H9 (cell line): ENCODE measurements at regions not wholly inside any gene's neighbourhood (a gene's known extent, or its start where the extent isn't known, plus 50 kb on each side); places are given as distances from the start of the nearest gene placed in this dataset.

Experiments
- DNase-seq: peaks from one replicate; pipeline ENCODE4 v3.0.0-alpha.2; 2017
- H2AFZ ChIP-seq: one replicate; pipeline ENCODE4 v1.6.1; 2013; ENCODE audit warnings: mild to moderate bottlenecking, low read length, control low read depth, moderate library complexity
- H2AK5ac ChIP-seq: 2 replicates; pipeline ENCODE4 v1.6.1; 2013; ENCODE audit warnings: low read length, control low read depth, mixed read lengths; ENCODE audit not compliant: insufficient read length
- H2BK120ac ChIP-seq: one replicate; pipeline ENCODE4 v1.6.1; 2013; ENCODE audit warnings: low read depth, mild to moderate bottlenecking, low read length, control low read depth, inconsistent platforms; ENCODE audit not compliant: poor library complexity, severe bottlenecking
- H2BK12ac ChIP-seq: 2 replicates; pipeline ENCODE4 v1.6.1; 2013; ENCODE audit warnings: low read length, control low read depth, mixed read lengths, low read depth; ENCODE audit not compliant: insufficient read length
- H2BK15ac ChIP-seq: 2 replicates; pipeline ENCODE4 v1.6.1; 2013; ENCODE audit warnings: low read depth, low read length, control low read depth
- H2BK20ac ChIP-seq: one replicate; pipeline ENCODE4 v1.6.1; 2013; ENCODE audit warnings: low read depth, mild to moderate bottlenecking, low read length, control low read depth, inconsistent platforms; ENCODE audit not compliant: poor library complexity, severe bottlenecking
- H2BK5ac ChIP-seq: 2 replicates; pipeline ENCODE4 v1.6.1; 2013; ENCODE audit warnings: low read length, control low read depth, mixed read lengths; ENCODE audit not compliant: insufficient read length
- H3K14ac ChIP-seq: 2 replicates; pipeline ENCODE4 v1.6.1; 2013; ENCODE audit warnings: low read length, control low read depth; ENCODE audit not compliant: insufficient read depth
- H3K18ac ChIP-seq: 2 replicates; pipeline ENCODE4 v1.6.1; 2013; ENCODE audit warnings: low read depth, mild to moderate bottlenecking, mixed read lengths, low read length, control low read depth; ENCODE audit not compliant: insufficient read length
- H3K23ac ChIP-seq: 2 replicates; pipeline ENCODE4 v1.6.1; 2013; ENCODE audit warnings: low read length, control low read depth, mixed read lengths, low read depth; ENCODE audit not compliant: insufficient read length
- H3K23me2 ChIP-seq: 2 replicates; pipeline ENCODE4 v1.6.1; 2013; ENCODE audit warnings: low read depth, mild to moderate bottlenecking, mixed read lengths, low read length, control low read depth; ENCODE audit not compliant: insufficient read length, poor library complexity, severe bottlenecking
- H3K27ac ChIP-seq: 2 replicates; pipeline ENCODE4 v1.5.1; 2013; ENCODE audit warnings: low read length, control low read depth, mixed read lengths, low read depth; ENCODE audit not compliant: insufficient read length
- H3K27me3 ChIP-seq: 2 replicates; pipeline ENCODE4 v1.6.1; 2013; ENCODE audit warnings: low read length, control low read depth, inconsistent platforms; ENCODE audit not compliant: insufficient read depth
- H3K4ac ChIP-seq: 2 replicates; pipeline ENCODE4 v1.6.1; 2013; ENCODE audit warnings: low read depth, mild to moderate bottlenecking, control low read depth, inconsistent platforms, low read length, moderate library complexity
- H3K4me1 ChIP-seq: 2 replicates; pipeline ENCODE4 v1.6.1; 2013; ENCODE audit warnings: low read length, control low read depth, inconsistent platforms; ENCODE audit not compliant: insufficient read depth
- H3K4me2 ChIP-seq: 2 replicates; pipeline ENCODE4 v1.6.1; 2013; ENCODE audit warnings: low read length, control low read depth, mixed read lengths; ENCODE audit not compliant: insufficient read length, insufficient read depth
- H3K56ac ChIP-seq: 2 replicates; pipeline ENCODE4 v1.6.1; 2013; ENCODE audit warnings: low read depth, mild to moderate bottlenecking, mixed read lengths, low read length, control low read depth; ENCODE audit not compliant: insufficient read length
- H3K79me1 ChIP-seq: 2 replicates; pipeline ENCODE4 v1.6.1; 2013; ENCODE audit warnings: low read depth, mild to moderate bottlenecking, moderate library complexity, low read length, control low read depth, inconsistent platforms; ENCODE audit not compliant: insufficient read depth, poor library complexity, severe bottlenecking
- H3K79me2 ChIP-seq: 2 replicates; pipeline ENCODE4 v1.6.1; 2013; ENCODE audit warnings: low read length, control low read depth, inconsistent platforms; ENCODE audit not compliant: insufficient read depth
- H3K9ac ChIP-seq: 2 replicates; pipeline ENCODE4 v1.6.1; 2013; ENCODE audit warnings: low read length, control low read depth, mixed read lengths; ENCODE audit not compliant: insufficient read length; ENCODE audit errors: extremely low read depth
- H3K9me3 ChIP-seq: one replicate; pipeline ENCODE4 v1.6.1; 2013; ENCODE audit warnings: low read depth, low read length, inconsistent platforms; ENCODE audit not compliant: control insufficient read depth
- H3T11ph ChIP-seq: one replicate; pipeline ENCODE4 v1.6.1; 2013; ENCODE audit warnings: mild to moderate bottlenecking, low read length, control low read depth, inconsistent platforms
- H4K20me1 ChIP-seq: one replicate; pipeline ENCODE4 v1.6.1; 2013; ENCODE audit not compliant: control insufficient read depth, insufficient read length, insufficient read depth
- H4K5ac ChIP-seq: 2 replicates; pipeline ENCODE4 v1.6.1; 2013; ENCODE audit warnings: low read depth, mild to moderate bottlenecking, mixed read lengths, low read length, control low read depth; ENCODE audit not compliant: insufficient read length
- H4K8ac ChIP-seq: replicated peaks from 2 replicates; pipeline ENCODE4 v1.6.1; 2013; ENCODE audit warnings: low read length, control low read depth, mixed read lengths, low read depth; ENCODE audit not compliant: insufficient read length
- H4K91ac ChIP-seq: 2 replicates; pipeline ENCODE4 v1.6.1; 2013; ENCODE audit warnings: low read depth, mild to moderate bottlenecking, moderate library complexity, mixed read lengths, low read length, control low read depth; ENCODE audit not compliant: insufficient read length
- H3K27ac Mint-ChIP-seq, 3 experiments: 2 replicates in 2 of 3; 3 replicates in 1 of 3; pipeline ENCODE4 v1.8.0; 2020 to 2021; ENCODE audit warnings: mixed read lengths in 3 of 3, mild to moderate bottlenecking in 1 of 3, moderate library complexity in 1 of 3
- H3K27me3 Mint-ChIP-seq: 2 replicates; pipeline ENCODE4 v1.8.0; 2021; ENCODE audit warnings: low read depth, mild to moderate bottlenecking, moderate library complexity, mixed read lengths
- H3K36me3 Mint-ChIP-seq, 3 experiments: 2 replicates in 2 of 3; 3 replicates in 1 of 3; pipeline ENCODE4 v1.8.0; 2020 to 2021; ENCODE audit warnings: low read depth in 3 of 3, mixed read lengths in 3 of 3; ENCODE audit not compliant: insufficient read depth in 1 of 3
- H3K4me1 Mint-ChIP-seq, 2 experiments: 2 replicates each; pipeline ENCODE4 v1.8.0; 2020; ENCODE audit warnings: mixed read lengths in 2 of 2
- H3K4me3 Mint-ChIP-seq, 2 experiments: 2 replicates in 1 of 2; 3 replicates in 1 of 2; pipeline ENCODE4 v1.8.0; 2020 to 2021; ENCODE audit warnings: mild to moderate bottlenecking in 2 of 2, mixed read lengths in 2 of 2, moderate library complexity in 1 of 2
- H3K9me3 Mint-ChIP-seq, 2 experiments: 2 replicates in 1 of 2; 3 replicates in 1 of 2; pipeline ENCODE4 v1.8.0; 2020; ENCODE audit warnings: mild to moderate bottlenecking in 2 of 2, mixed read lengths in 2 of 2, moderate library complexity in 1 of 2
- CTCF ChIP-seq: fragments of 200-600 bp; sonication (generic); conservative IDR thresholded peaks from 3 replicates; pipeline ENCODE4 v1.8.0; 2021; ENCODE audit warnings: antibody characterized with exemption, mild to moderate bottlenecking
- WGBS: extraction: QIAGEN DNeasy Blood & Tissue Kit; methylation state at CpG from one replicate; pipeline ENCODE4 v1.1.7; 2013; ENCODE audit warnings: missing lambda C conversion rate, low lambda C conversion rate, mixed read lengths; ENCODE audit not compliant: insufficient read length; ENCODE audit errors: extremely low coverage; 5-methylcytosine and 5-hydroxymethylcytosine counted together

- Mint-ChIP-seq H3K27ac (no peak overlapping the region), H3K27me3 (peaks cover 4% of the 10 kb centered on the region; the same call in 1 of the 2 replicates), H3K36me3 (peaks cover 2 to 10% (median 2%) of the 10 kb centered on the region in 3 experiments; a peak in 5 of 7 replicates), H3K4me3 (no peak overlapping the region), H3K9me3 (peaks cover 9 to 14% of the 10 kb centered on the region in 2 experiments), H3K4me1 (peaks cover 3 to 4% of the 10 kb centered on the region in 2 experiments; a peak in 3 of 4 replicates)
- Histone ChIP-seq H3K4ac (no peak overlapping the region), H3K79me2 (no peaks in the 10 kb centered on the region), H3K4me1 (no peaks in the 10 kb centered on the region), H3K23me2 (no peaks in the 10 kb centered on the region), H2BK120ac (no peak overlapping the region), H3K79me1 (no peaks in the 10 kb centered on the region), H3T11ph (no peak overlapping the region), H3K18ac (no peak overlapping the region), H4K5ac (no peak overlapping the region), H3K9me3 (no peaks in the 10 kb centered on the region), H4K20me1 (no peaks in the 10 kb centered on the region), H2BK20ac (no peak overlapping the region), H2AFZ (no peak overlapping the region), H3K14ac (no peak overlapping the region), H4K91ac (no peak overlapping the region), H2BK15ac (no peak overlapping the region), H2BK5ac (no peak overlapping the region), H2BK12ac (no peak overlapping the region), H3K27ac (no peak overlapping the region), H2AK5ac (no peak overlapping the region), H3K56ac (no peak overlapping the region), H3K23ac (no peak overlapping the region), H3K9ac (no peak overlapping the region), H4K8ac (no peak overlapping the region), H3K27me3 (no peaks in the 10 kb centered on the region), H3K4me2 (no peak overlapping the region)
- DNase-seq = no peak
- no CpG with 5 or more reads among the region's 7 CpGs for WGBS
- no peak for TF ChIP-seq CTCF
These were observed 62.8 kb upstream of the BCAR3 start for GRCh38 chr1:93744299-93744988.
